NCI-H748 (cell line): ENCODE measurements at regions not wholly inside any gene's neighbourhood (a gene's known extent, or its start where the extent isn't known, plus 50 kb on each side); places are given as distances from the start of the nearest gene placed in this dataset.

Experiments
- DNase-seq: peaks from one replicate; lab custom pipeline; 2025; ENCODE audit not compliant: unreplicated experiment; lab: John Stamatoyannopoulos, UW

DNA sequence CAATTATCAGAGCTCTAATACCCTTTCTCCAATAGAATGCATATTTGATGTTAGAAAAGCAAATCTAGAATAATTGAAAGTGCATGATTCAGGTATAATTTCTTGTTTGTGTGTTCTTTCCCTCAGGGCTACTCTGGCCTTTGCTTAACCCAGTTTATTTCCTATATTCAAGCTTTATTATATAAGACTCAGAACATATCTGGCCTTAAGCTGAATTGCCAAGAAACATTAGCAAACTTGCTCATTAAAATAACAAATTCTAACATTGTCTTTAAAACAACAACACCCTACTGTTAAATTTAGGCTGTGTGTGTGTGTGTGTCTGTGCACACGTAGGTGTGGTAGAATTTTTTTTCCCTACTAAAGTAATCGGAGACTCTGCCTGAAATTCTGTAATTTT, 426.5 kb downstream of the UTRN start:
- no peak for DNase-seq

DNA sequence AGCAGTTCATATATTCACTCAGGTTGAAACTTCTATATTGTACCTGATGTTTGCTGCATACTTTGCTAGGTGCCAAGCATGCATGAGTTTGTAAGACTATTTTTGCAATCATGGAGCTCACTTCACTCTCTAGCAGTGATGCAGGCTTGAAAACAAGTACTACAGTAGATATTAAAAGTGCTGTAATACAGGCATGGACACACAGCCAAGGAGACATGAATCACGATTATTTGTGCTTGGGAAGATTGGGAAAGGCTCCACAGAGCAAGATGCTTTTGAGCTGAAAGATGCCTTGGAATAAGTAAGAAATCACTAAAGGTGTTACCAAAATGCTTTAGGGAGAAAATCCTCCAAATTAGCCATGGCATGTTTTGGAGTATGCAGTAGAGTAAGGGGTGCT, 427.4 kb downstream of the UTRN start:
- no peak for DNase-seq

- DNase-seq: no peak
Measured at GRCh38 chr6:144714021-144714712, 429.0 kb downstream of the UTRN start.

GRCh38 chr6:144715344-144715743, 430.2 kb downstream of the UTRN start:
- DNase-seq: no peak

DNA sequence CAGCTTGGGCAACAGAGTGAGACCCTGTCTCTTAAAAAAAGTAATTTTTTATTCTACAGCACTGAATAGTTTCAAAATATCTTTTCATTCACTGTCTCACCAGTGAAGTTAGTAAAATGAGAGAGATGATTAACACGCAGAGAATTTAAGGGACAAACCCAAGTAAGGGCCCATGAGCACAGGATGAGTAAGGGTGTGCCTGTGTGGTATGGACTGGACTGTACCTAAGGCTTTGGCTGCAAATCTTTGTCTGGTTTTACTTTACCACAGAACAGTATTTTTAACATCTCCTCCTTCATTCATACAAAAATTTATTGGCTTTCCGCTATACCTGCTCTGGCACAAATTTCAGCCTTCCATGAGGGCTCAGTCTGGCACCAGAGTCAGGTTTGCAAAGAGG, 433.3 kb downstream of the UTRN start:
- no peak for DNase-seq

DNA sequence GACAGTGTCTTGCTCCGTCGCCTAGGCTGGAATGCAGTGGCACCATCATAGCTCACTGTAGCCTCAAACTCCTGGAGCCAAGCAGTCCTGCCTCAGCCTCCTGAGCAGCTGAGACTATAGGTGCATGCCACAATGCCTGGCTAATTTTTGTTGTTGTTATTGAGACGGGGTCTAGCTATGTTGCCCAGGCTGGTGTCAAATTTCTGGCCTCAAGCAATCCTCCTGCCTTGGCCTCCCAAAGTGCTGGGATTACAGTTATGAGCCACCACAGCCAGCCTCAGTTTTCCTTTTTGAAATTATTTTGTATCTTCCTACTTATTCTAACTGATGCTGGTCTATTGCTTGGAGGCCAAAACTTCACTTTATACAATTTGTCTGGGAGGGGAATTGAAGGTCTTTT, 436.1 kb downstream of the UTRN start:
- no peak for DNase-seq

DNA sequence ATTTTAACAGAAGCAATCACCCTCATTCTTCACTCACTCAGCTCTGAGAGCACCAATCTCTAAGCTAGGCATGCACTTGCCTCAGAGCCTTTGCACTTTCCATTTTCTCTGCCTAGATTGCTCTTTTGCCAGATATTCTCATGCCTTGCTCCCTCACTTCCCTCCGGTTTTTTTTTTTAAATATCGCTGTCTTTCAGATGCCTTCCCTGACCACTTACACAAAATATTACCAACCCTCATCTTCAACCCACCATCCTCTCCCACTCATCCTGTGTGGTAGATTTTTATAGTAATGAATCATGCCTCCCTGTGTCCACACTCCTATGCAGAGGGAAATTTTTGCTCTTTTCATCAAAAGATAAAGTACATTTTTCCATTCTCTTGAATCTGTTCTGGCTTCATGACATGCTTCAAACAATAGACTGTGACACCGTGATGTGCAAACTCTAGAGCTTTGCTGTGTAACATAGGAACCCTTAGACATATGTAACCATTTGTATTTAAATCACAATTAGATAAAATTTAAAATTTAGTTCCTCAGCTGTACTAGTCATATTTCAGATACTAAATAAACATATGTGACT, 437.1 kb downstream of the UTRN start:
- no peak for DNase-seq

GRCh38 chr6:144722925-144723324, 437.8 kb downstream of the UTRN start:
- DNase-seq: no peak

- no peak for DNase-seq
Measured at GRCh38 chr6:144723431-144723830, 438.3 kb downstream of the UTRN start.

- DNase-seq: no peak
Measured at GRCh38 chr6:144724818-144725217, 439.7 kb downstream of the UTRN start.

DNA sequence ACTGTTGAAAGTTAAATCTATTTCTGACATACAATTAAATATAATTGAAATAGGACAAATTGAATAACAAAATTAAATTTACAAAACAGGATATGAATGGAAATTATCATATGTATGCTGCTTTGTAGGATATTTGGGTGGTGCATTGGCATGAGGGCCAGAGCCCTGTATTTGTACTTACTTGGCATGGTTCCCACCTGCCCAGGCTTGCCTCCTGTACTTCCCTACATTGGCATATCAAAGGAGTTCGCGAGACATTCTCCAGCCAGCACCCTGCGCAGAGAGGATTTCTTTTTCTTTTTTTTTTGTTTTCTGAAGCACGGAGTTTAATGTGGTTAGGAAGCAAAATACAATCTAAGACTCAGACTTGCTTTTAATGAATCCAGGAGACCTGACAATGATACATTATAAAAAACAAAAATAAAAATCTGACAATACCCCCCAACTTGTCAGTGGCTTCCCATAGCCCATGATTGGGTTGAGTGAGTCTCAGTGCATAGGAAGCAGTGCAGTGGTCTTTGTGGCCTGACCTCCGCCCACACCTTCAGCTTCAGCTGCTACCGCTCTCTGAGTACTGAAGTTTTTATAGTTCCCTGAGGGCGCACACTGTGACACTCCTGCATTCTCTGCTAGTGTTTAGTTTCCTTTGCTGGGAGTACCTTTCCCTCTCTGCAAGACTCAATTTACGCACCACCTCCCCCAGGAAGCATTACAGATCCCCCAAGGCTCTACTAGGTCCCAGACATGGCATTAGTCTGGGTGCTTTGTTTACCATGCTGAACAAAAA, 440.8 kb downstream of the UTRN start:
- DNase-seq: peak; percentile 26

DNA sequence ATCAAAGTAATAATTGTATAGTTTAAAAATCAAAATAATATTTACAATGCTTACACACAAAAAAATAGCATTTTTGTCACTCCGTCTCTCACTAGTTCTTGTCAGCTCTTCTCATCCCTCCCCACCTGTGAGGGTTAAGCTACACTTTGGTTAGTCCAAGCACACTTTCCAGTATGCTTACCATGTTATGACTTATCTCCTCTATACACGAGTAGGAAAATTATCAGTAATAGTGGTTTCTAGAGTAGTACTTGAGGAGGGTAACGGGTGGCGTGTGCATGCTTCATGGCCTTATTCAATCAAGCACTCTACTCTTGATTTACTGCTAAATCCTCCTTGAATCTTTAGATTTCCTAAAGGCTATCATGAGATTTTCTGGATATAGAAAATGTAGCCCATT, 443.7 kb downstream of the UTRN start:
- DNase-seq: peak; percentile 64

- peak; percentile 38 for DNase-seq
Measured at GRCh38 chr6:144729502-144729901, 444.4 kb downstream of the UTRN start.

GRCh38 chr6:144730088-144730645, 445.0 kb downstream of the UTRN start:
- peak; percentile 81 for DNase-seq

DNA sequence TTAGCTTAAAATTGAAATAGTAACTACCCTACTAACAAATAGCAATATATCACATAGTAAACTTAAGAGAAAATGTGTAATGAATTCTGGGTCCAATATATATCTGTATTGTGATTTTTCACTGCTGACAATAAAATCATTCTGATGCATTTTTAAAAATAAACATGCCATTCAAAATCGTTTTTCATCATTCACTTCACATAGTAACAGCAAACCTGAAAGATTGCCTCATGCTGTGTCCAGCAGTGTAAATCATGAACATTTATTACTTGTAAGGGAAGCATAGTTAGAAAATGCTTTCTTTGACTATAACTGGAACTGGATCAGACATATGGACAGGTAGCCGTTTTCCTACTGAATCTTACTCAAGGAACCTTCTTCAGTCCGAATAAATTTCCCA, 446.1 kb downstream of the UTRN start:
- DNase-seq: peak; percentile 67

- DNase-seq: peak; percentile 88
Measured at GRCh38 chr6:144736763-144737162, 451.6 kb downstream of the UTRN start.

DNA sequence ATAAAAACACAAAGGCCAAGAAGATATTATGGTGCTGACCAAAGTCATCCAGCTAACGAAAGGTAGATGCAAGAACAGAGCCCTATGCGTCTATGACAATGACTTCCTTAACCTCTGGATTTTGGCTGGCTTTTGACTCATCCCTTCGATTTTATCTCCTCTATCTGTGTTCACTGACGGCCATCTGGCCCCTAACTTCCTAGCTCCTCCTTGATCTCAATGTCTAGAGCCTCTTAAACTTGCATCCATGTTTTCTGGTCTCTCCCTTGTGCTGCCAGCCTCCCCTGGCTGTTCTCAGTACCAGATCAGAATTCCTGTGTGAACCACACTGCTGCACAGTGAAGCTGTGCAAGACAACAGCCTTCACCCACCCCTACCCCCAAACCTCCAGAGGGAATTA, 452.9 kb downstream of the UTRN start:
- peak; percentile 78 for DNase-seq

- no peak for DNase-seq
Measured at GRCh38 chr6:144739873-144740272, 454.7 kb downstream of the UTRN start.

DNA sequence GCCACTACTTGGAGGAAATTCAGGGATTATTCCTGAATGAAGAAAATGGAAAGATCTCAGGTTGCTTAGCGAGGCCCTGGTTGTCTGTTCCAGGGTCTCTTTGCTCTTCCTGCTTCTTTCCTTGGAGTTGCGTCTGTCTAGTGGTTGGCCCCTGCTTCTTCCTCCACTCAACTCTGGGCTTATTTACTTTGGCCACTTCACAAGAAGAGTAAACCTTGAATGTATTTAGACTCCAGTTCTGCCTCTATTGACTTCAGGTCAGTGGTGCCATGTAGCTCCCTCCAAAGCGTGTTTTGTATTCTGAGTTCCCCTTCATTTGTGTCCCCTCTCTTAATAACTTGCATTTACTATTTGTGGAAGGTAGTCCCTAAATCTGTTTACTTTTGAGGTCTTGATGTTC, 456.5 kb downstream of the UTRN start:
- peak; percentile 74 for DNase-seq

GRCh38 chr6:144742779-144743178, 457.6 kb downstream of the UTRN start:
- DNase-seq: no peak

- peak; percentile 88 for DNase-seq
Measured at GRCh38 chr6:144744720-144745119, 459.6 kb downstream of the UTRN start.

DNA sequence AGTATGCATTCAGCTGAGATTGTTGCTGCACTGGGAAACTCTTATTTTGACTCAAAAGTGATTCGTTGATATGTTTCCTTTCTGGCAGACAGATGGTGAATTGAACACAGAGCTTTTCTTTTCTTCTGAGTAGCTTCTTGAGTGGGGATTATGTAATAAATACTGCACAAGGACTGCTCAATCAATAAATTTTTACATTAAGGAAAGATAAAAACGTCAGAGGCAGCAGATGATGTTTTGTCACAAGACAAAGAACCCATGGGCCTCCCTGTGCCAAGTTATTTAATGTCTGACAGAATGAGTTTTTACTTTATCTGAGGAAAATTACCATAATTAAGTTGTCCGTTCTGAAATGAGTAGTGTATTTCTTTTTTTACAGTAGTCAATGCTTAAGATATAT, 460.3 kb downstream of the UTRN start:
- DNase-seq: peak; percentile 52
